GM19397 (cell line): ENCODE measurements at regions not wholly inside any gene's neighbourhood (a gene's known extent, or its start where the extent isn't known, plus 50 kb on each side); places are given as distances from the start of the nearest gene placed in this dataset.
"Not testable (repeated sequence)": the region's sequence is repeated elsewhere in the genome, so short reads cannot be mapped to it uniquely, and the experiment has no call there.

ENCODE experiments used
- ATAC-seq: cut with Tn5 transposase; IDR thresholded peaks from one replicate; pipeline ENCODE4 v1.9.1; 2021; ENCODE audit warnings: mild to moderate bottlenecking, moderate library complexity; ENCODE audit not compliant: unreplicated experiment

- peak; percentile 85 for ATAC-seq
Measured at GRCh38 chr1:199089393-199090122, 450.7 kb downstream of the PTPRC start.

GRCh38 chr1:199095628-199096027, 456.8 kb downstream of the PTPRC start:
- not testable (repeated sequence) for ATAC-seq

GRCh38 chr1:199096591-199096990, 457.8 kb downstream of the PTPRC start:
- ATAC-seq, result no peak

GRCh38 chr1:199098468-199098867, 459.6 kb downstream of the PTPRC start:
- no peak for ATAC-seq

GRCh38 chr1:199101139-199101538, 462.3 kb downstream of the PTPRC start:
- no peak for ATAC-seq

- no peak for ATAC-seq
Measured at GRCh38 chr1:199101635-199102034, 462.8 kb downstream of the PTPRC start.

GRCh38 chr1:199102239-199102638, 463.4 kb downstream of the PTPRC start:
- ATAC-seq, result peak; percentile 78

GRCh38 chr1:199109160-199109559, 470.3 kb downstream of the PTPRC start:
- no peak for ATAC-seq

- no peak for ATAC-seq
Measured at GRCh38 chr1:199112365-199112764, 473.5 kb downstream of the PTPRC start.

- ATAC-seq, result no peak
Measured at GRCh38 chr1:199113265-199113869, 474.5 kb downstream of the PTPRC start.

GRCh38 chr1:199116488-199116887, 477.6 kb downstream of the PTPRC start:
- ATAC-seq, result no peak

GRCh38 chr1:199121047-199121446, 482.2 kb downstream of the PTPRC start:
- ATAC-seq, result no peak

GRCh38 chr1:199122085-199122484, 483.2 kb downstream of the PTPRC start:
- no peak for ATAC-seq

- ATAC-seq, result no peak
Measured at GRCh38 chr1:199122532-199123311, 483.9 kb downstream of the PTPRC start.

GRCh38 chr1:199123615-199124014, 484.8 kb downstream of the PTPRC start:
- no peak for ATAC-seq

GRCh38 chr1:199124351-199124750, 485.5 kb downstream of the PTPRC start:
- ATAC-seq, result no peak

- no peak for ATAC-seq
Measured at GRCh38 chr1:199129247-199129646, 490.4 kb downstream of the PTPRC start.

GRCh38 chr1:199132006-199132405, 493.2 kb downstream of the PTPRC start:
- no peak for ATAC-seq

- no peak for ATAC-seq
Measured at GRCh38 chr1:199135901-199136300, 497.1 kb downstream of the PTPRC start.

GRCh38 chr1:199138061-199138460, 499.2 kb downstream of the PTPRC start:
- no peak for ATAC-seq

GRCh38 chr1:199149591-199149990, 510.8 kb downstream of the PTPRC start:
- no peak for ATAC-seq

- no peak for ATAC-seq
Measured at GRCh38 chr1:199150756-199151155, 511.9 kb downstream of the PTPRC start.
